IMR-90 (cell line): ENCODE measurements at regions not wholly inside any gene's neighbourhood (a gene's known extent, or its start where the extent isn't known, plus 50 kb on each side); places are given as distances from the start of the nearest gene placed in this dataset.

Source experiments
- POLR2A ChIP-seq: IDR thresholded peaks from 2 replicates; pipeline ENCODE4 v1.6.1; 2012; ENCODE audit warnings: mild to moderate bottlenecking, low read depth, low read length
- RAD21 ChIP-seq: IDR thresholded peaks from 2 replicates; pipeline ENCODE4 v1.6.1; 2012; ENCODE audit warnings: low read length, improper control_type of control experiment
- RFX5 ChIP-seq: IDR thresholded peaks from 2 replicates; pipeline ENCODE4 v1.8.0; 2012; ENCODE audit warnings: low read depth, mild to moderate bottlenecking, low read length, moderate library complexity
- TF ChIP-seq, protein P1 (sequence below): conservative IDR thresholded peaks from 2 replicates; pipeline ENCODE4 v1.5.1; 2012; ENCODE audit warnings: mild to moderate bottlenecking, low read depth, low read length, improper control_type of control experiment

GRCh38 chr11:40054631-40055030 lies 1404.8 kb downstream of the LRRC4C start:
- no peak for TF ChIP-seq POLR2A
- TF ChIP-seq, protein P1, sequence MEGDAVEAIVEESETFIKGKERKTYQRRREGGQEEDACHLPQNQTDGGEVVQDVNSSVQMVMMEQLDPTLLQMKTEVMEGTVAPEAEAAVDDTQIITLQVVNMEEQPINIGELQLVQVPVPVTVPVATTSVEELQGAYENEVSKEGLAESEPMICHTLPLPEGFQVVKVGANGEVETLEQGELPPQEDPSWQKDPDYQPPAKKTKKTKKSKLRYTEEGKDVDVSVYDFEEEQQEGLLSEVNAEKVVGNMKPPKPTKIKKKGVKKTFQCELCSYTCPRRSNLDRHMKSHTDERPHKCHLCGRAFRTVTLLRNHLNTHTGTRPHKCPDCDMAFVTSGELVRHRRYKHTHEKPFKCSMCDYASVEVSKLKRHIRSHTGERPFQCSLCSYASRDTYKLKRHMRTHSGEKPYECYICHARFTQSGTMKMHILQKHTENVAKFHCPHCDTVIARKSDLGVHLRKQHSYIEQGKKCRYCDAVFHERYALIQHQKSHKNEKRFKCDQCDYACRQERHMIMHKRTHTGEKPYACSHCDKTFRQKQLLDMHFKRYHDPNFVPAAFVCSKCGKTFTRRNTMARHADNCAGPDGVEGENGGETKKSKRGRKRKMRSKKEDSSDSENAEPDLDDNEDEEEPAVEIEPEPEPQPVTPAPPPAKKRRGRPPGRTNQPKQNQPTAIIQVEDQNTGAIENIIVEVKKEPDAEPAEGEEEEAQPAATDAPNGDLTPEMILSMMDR = no peak
- TF ChIP-seq RFX5 = no peak
- TF ChIP-seq RAD21 = no peak
